Spinal cord (tissue), 9 donors: ENCODE measurements at regions not wholly inside any gene's neighbourhood (a gene's known extent, or its start where the extent isn't known, plus 50 kb on each side); places are given as distances from the start of the nearest gene placed in this dataset.
"Not testable (repeated sequence)": the region's sequence is repeated elsewhere in the genome, so short reads cannot be mapped to it uniquely, and the experiment has no call there.

ENCODE experiments used
- DNase-seq, 6 donors: peaks; one replicate each; pipeline versions ENCODE4 v3.0.0 to v3.0.0-alpha.2; 2013 to 2015; ENCODE audit warnings: low spot score in 6 of 6, low read depth in 4 of 6
- H3K27ac ChIP-seq: one replicate; pipeline ENCODE4 v1.5.1; 2013; ENCODE audit warnings: low read depth, low read length, control low read depth
- H3K27me3 ChIP-seq: one replicate; pipeline ENCODE4 v1.6.1; 2013; ENCODE audit warnings: low read length; ENCODE audit not compliant: control insufficient read depth, insufficient read depth
- H3K36me3 ChIP-seq: one replicate; pipeline ENCODE4 v1.6.1; 2013; ENCODE audit warnings: low read length; ENCODE audit not compliant: control insufficient read depth, insufficient read depth
- H3K4me1 ChIP-seq: one replicate; pipeline ENCODE4 v1.6.1; 2013; ENCODE audit warnings: low read length; ENCODE audit not compliant: control insufficient read depth, insufficient read depth
- H3K4me3 ChIP-seq: one replicate; pipeline ENCODE4 v1.5.1; 2013; ENCODE audit warnings: low read depth, low read length, control low read depth
- H3K9me3 ChIP-seq: one replicate; pipeline ENCODE4 v1.6.1; 2013; ENCODE audit warnings: low read length; ENCODE audit not compliant: control insufficient read depth, insufficient read depth
- WGBS: methylation state at CpG from one replicate; pipeline ENCODE4 v1.1.5; 2013; ENCODE audit warnings: missing lambda C conversion rate; ENCODE audit not compliant: insufficient coverage; 5-methylcytosine and 5-hydroxymethylcytosine counted together
- donor health status: healthy.

- H3K4me1 ChIP-seq, result no peaks in the 10 kb centered on the region
- no peaks in the 10 kb centered on the region for H3K36me3 ChIP-seq
- H3K9me3 ChIP-seq, result no peaks in the 10 kb centered on the region
- no peak overlapping the region for H3K27ac ChIP-seq
- no peak for DNase-seq
- WGBS, result no CpG with 5 or more reads among the region's 1 CpG
- no peaks in the 10 kb centered on the region for H3K27me3 ChIP-seq
- no peak overlapping the region for H3K4me3 ChIP-seq
Observed at GRCh38 chr1:106406114-106406513, 650.4 kb upstream of the PRMT6 start.

GRCh38 chr1:106412321-106412720, 644.2 kb upstream of the PRMT6 start:
- not testable (repeated sequence) for H3K9me3 ChIP-seq, H3K4me3 ChIP-seq, DNase-seq, H3K4me1 ChIP-seq, H3K27ac ChIP-seq, H3K36me3 ChIP-seq, H3K27me3 ChIP-seq
- WGBS, result 90% methylated on average over 13 of the region's 18 CpGs

DNA sequence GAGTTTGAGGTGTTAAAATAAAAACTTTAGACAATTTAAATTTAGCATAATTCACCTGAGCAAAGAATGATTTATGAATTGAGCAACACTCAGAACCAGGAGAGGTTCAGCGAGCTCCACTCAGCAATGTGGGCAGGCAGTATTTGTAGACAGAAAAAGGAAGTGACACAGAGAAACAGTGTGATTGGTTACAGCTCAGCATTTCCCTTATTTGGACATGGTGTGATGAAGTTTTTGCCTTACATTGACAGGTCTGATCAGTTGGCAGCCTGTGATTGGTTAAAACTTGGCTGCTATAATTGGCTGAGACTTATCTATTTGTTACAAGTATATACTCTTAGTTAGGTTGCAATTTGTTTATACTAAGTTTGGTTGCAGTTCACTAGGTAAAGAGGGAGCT, 621.2 kb upstream of the PRMT6 start:
- Histone ChIP-seq H3K4me1 (no peaks in the 10 kb centered on the region), H3K9me3 (no peaks in the 10 kb centered on the region), H3K4me3 (no peak overlapping the region), H3K27me3 (no peaks in the 10 kb centered on the region), H3K27ac (no peak overlapping the region), H3K36me3 (no peaks in the 10 kb centered on the region)
- WGBS, result 78% methylated on average over 1 of the region's 1 CpG
- DNase-seq, result no peak

GRCh38 chr1:106439475-106439874, 617.0 kb upstream of the PRMT6 start:
- no peaks in the 10 kb centered on the region for H3K9me3 ChIP-seq
- DNase-seq, result no peak
- no peaks in the 10 kb centered on the region for H3K4me1 ChIP-seq
- H3K36me3 ChIP-seq, result no peaks in the 10 kb centered on the region
- WGBS, result 100% methylated on average over 1 of the region's 4 CpGs
- H3K27me3 ChIP-seq, result no peaks in the 10 kb centered on the region
- no peak overlapping the region for H3K4me3 ChIP-seq
- H3K27ac ChIP-seq, result no peak overlapping the region

DNA sequence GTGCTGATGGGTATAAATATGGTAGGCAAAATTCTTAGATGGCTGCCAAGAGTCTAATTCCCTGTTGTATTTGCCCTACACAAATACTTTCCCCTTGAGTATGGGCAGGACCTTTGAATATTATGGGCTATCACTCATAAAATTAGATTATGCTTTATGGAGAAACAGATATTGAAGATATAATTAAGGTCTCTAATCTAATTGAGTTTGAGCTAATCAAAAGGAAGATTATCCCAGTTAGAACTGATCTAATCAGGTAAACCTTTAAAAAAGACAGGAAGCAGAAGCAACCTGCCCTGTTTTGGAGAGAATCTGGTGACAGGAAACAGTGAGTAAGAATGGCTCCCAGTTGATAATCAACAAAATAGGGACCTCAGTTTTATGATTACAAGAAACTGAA, 609.0 kb upstream of the PRMT6 start:
- Histone ChIP-seq H3K27ac (no peak overlapping the region), H3K4me1 (no peaks in the 10 kb centered on the region), H3K36me3 (no peaks in the 10 kb centered on the region), H3K4me3 (no peak overlapping the region), H3K9me3 (no peaks in the 10 kb centered on the region), H3K27me3 (no peaks in the 10 kb centered on the region)
- DNase-seq, result no peak

GRCh38 chr1:106456832-106457231, 599.6 kb upstream of the PRMT6 start:
- H3K4me3 ChIP-seq, result no peak overlapping the region
- H3K9me3 ChIP-seq, result no peaks in the 10 kb centered on the region
- H3K27me3 ChIP-seq, result no peaks in the 10 kb centered on the region
- H3K36me3 ChIP-seq, result no peaks in the 10 kb centered on the region
- DNase-seq, result peak in 1 of 6 donors; percentile 32
- no CpG with 5 or more reads among the region's 3 CpGs for WGBS
- no peak overlapping the region for H3K27ac ChIP-seq
- H3K4me1 ChIP-seq, result no peaks in the 10 kb centered on the region

DNA sequence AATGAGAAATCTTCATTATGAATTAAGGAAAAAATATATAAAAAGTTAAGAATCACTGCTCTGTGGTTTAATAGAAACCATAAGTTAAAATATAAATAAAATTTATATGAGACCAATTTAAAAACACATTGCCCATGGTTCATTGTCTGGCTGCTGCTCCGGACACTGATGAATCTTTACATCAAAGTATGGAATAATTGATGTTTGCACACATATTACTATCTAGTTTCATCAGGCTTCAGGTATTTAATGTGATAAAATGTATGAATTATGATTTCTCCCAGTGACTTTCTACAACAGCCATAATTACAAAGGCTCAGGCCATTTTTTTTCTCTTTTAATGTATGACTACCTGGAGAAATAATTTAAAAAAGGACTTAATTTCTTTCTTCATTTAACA, 599.1 kb upstream of the PRMT6 start:
- Histone ChIP-seq H3K9me3 (no peaks in the 10 kb centered on the region), H3K27ac (no peak overlapping the region), H3K36me3 (no peaks in the 10 kb centered on the region), H3K4me1 (no peaks in the 10 kb centered on the region), H3K4me3 (no peak overlapping the region), H3K27me3 (no peaks in the 10 kb centered on the region)
- no peak for DNase-seq
- no CpG with 5 or more reads among the region's 1 CpG for WGBS

GRCh38 chr1:106458866-106459265, 597.6 kb upstream of the PRMT6 start:
- WGBS, result 48% methylated on average over 2 of the region's 4 CpGs
- H3K4me1 ChIP-seq, result no peaks in the 10 kb centered on the region
- H3K36me3 ChIP-seq, result no peaks in the 10 kb centered on the region
- no peak for DNase-seq
- H3K27ac ChIP-seq, result no peak overlapping the region
- no peaks in the 10 kb centered on the region for H3K27me3 ChIP-seq
- H3K9me3 ChIP-seq, result no peaks in the 10 kb centered on the region
- H3K4me3 ChIP-seq, result no peak overlapping the region

GRCh38 chr1:106459418-106459817, 597.1 kb upstream of the PRMT6 start:
- Histone ChIP-seq H3K4me1 (no peaks in the 10 kb centered on the region), H3K9me3 (no peaks in the 10 kb centered on the region)
- WGBS, result no CpG with 5 or more reads among the region's 2 CpGs

GRCh38 chr1:106465666-106466065, 590.8 kb upstream of the PRMT6 start:
- Histone ChIP-seq H3K27ac (no peak overlapping the region), H3K4me3 (no peak overlapping the region), H3K9me3 (peaks cover 1% of the 10 kb centered on the region), H3K36me3 (no peaks in the 10 kb centered on the region), H3K27me3 (no peaks in the 10 kb centered on the region), H3K4me1 (no peaks in the 10 kb centered on the region)
- DNase-seq, result peak in 1 of 6 donors; percentile 2
- no CpG with 5 or more reads among the region's 2 CpGs for whole genome bisulfite sequencing

More at GRCh38 chr1:106459418-106459817, 597.1 kb upstream of the PRMT6 start:
- Histone ChIP-seq H3K36me3 (no peaks in the 10 kb centered on the region), H3K27me3 (no peaks in the 10 kb centered on the region), H3K27ac (no peak overlapping the region), H3K4me3 (no peak overlapping the region)
- DNase-seq, result no peak
